ENCODE measurements at regions not wholly inside any gene's neighbourhood (a gene's known extent, or its start where the extent isn't known, plus 50 kb on each side); places are given as distances from the start of the nearest gene placed in this dataset.

DNA sequence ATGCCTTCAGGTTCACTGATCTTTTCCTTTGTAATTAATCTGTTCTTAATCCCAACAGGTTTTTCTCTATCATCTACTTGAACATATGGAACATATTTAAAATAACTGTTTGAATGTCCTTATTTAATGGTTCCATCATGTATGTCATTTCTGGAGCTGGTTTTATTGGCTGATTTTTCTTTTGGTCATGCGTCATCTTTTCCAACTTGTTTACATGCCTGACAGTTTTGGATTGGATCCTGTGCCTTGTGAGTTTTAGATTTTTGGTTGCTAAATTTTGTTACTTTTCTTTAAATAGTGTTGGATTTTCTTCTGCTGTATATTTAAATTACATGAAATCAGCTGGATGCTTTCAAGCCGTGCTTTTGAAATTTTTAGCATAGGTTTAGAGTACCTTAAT is 237.3 kb upstream of the DAAM1 start:
- TF ChIP-seq, protein P1, sequence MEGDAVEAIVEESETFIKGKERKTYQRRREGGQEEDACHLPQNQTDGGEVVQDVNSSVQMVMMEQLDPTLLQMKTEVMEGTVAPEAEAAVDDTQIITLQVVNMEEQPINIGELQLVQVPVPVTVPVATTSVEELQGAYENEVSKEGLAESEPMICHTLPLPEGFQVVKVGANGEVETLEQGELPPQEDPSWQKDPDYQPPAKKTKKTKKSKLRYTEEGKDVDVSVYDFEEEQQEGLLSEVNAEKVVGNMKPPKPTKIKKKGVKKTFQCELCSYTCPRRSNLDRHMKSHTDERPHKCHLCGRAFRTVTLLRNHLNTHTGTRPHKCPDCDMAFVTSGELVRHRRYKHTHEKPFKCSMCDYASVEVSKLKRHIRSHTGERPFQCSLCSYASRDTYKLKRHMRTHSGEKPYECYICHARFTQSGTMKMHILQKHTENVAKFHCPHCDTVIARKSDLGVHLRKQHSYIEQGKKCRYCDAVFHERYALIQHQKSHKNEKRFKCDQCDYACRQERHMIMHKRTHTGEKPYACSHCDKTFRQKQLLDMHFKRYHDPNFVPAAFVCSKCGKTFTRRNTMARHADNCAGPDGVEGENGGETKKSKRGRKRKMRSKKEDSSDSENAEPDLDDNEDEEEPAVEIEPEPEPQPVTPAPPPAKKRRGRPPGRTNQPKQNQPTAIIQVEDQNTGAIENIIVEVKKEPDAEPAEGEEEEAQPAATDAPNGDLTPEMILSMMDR (IDR thresholded peaks at IDR 0.05) = no peak
- no peak for TF ChIP-seq POLR2A (IDR thresholded peaks at IDR 0.05)

All from adrenal gland (tissue), 5 donors.